Right lobe of liver (tissue), 6 donors: ENCODE measurements at regions not wholly inside any gene's neighbourhood (a gene's known extent, or its start where the extent isn't known, plus 50 kb on each side); places are given as distances from the start of the nearest gene placed in this dataset.

ENCODE experiments used
- ATAC-seq, 4 donors: fragments of 200-7000 bp; cut with Tn5 transposase; one replicate each; pipeline ENCODE4 v1.9.1; 2020; ENCODE audit warnings: mild to moderate bottlenecking in 4 of 4, moderate library complexity in 4 of 4
- DNase-seq, 3 donors: peaks; one replicate each; pipeline ENCODE4 v3.0.0-alpha.2; 2020
- H3K27ac ChIP-seq, 3 donors: fragments of 200-600 bp; one replicate each; pipeline ENCODE4 v1.8.0; 2022
- H3K27me3 ChIP-seq, 2 donors: fragments of 200-600 bp; one replicate each; pipeline ENCODE4 v1.8.0; 2022
- H3K36me3 ChIP-seq, 4 donors: fragments of 200-600 bp; sonication (generic) in 1 of 4; one replicate each; pipeline versions ENCODE4 v1.5.1 to v1.8.0; 2017 to 2022; ENCODE audit warnings: control low read depth in 1 of 4
- H3K4me1 ChIP-seq, 4 donors: fragments of 200-600 bp; sonication (generic) in 1 of 4; one replicate each; pipeline versions ENCODE4 v1.5.1 to v1.8.0; 2017 to 2022; ENCODE audit warnings: control low read depth in 1 of 4
- H3K4me3 ChIP-seq, 3 donors: fragments of 200-600 bp; one replicate each; pipeline ENCODE4 v1.8.0; 2022
- H3K9me3 ChIP-seq, 4 donors: fragments of 200-600 bp; sonication (generic) in 1 of 4; one replicate each; pipeline versions ENCODE4 v1.5.1 to v1.8.0; 2017 to 2022; ENCODE audit warnings: control low read depth in 1 of 4
- POLR2A ChIP-seq: fragments of 450-650 bp; IDR thresholded peaks from one replicate; pipeline ENCODE4 v1.6.1; 2017; ENCODE audit warnings: antibody characterized with exemption, mild to moderate bottlenecking
- WGBS: methylation state at CpG from one replicate; pipeline ENCODE4 v1.1.6; 2018; ENCODE audit warnings: low coverage, low lambda C conversion rate; ENCODE audit not compliant: insufficient coverage; ENCODE audit errors: missing lambda C conversion rate; 5-methylcytosine and 5-hydroxymethylcytosine counted together
- intact Hi-C, 2 donors: fragments of 100-400 bp; cut with DNase I; formaldehyde crosslinking; loops; one replicate each; pipeline versions ENCODE4 v1.11.2 to v1.14.1; 2022
- TF ChIP-seq, protein P1 (sequence below), 4 donors: fragments of 200-600 bp in 3 of 4; fragments of 450-650 bp in 1 of 4; IDR thresholded peaks; one replicate each; pipeline versions ENCODE4 v1.5.1 to v1.8.0; 2016 to 2022; ENCODE audit warnings: antibody characterized with exemption in 4 of 4, mild to moderate bottlenecking in 2 of 4
- donor health status: DM: no; HTN: yes; CAD: no.
- donor health status: DM: no; HTN: no; CAD: no.
- donor health status: DM: no; HTN: no; CAD: no.
- donor health status: DM: no; HTN: yes; CAD: no.
- donor health status: DM: no; HTN: yes; CAD: no.

DNA sequence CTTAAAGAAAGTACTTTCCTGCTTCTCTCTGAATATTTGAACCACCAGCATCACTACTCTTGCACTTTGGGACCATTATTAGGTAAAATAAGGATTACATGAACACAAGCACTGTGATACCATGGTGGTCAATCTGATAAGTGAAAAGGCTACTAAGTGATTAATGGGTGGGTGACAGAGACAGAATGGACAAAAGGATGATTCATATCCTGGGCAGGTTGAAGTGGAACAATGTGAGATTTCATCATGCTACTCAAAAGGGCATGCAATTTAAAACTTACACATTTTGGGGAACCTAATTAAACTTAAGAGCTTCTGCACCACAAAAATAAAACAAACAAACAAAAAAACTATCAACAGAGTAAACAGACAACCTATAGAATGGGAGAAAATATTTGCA lies 172.0 kb upstream of the CD96 start:
- DNase-seq, result no peak
- ATAC-seq, result no peak
- peaks cover 0 to 4% (median 0%) of the 10 kb centered on the region in 4 donors for H3K9me3 ChIP-seq
- H3K4me3 ChIP-seq, result no peak overlapping the region
- H3K27ac ChIP-seq, result no peak overlapping the region
- intact Hi-C loops, result no loop called here
- H3K36me3 ChIP-seq, result no peaks in the 10 kb centered on the region
- no peak for TF ChIP-seq POLR2A
- TF ChIP-seq, protein P1, sequence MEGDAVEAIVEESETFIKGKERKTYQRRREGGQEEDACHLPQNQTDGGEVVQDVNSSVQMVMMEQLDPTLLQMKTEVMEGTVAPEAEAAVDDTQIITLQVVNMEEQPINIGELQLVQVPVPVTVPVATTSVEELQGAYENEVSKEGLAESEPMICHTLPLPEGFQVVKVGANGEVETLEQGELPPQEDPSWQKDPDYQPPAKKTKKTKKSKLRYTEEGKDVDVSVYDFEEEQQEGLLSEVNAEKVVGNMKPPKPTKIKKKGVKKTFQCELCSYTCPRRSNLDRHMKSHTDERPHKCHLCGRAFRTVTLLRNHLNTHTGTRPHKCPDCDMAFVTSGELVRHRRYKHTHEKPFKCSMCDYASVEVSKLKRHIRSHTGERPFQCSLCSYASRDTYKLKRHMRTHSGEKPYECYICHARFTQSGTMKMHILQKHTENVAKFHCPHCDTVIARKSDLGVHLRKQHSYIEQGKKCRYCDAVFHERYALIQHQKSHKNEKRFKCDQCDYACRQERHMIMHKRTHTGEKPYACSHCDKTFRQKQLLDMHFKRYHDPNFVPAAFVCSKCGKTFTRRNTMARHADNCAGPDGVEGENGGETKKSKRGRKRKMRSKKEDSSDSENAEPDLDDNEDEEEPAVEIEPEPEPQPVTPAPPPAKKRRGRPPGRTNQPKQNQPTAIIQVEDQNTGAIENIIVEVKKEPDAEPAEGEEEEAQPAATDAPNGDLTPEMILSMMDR (IDR thresholded peaks at IDR 0.05), result no peak
- H3K4me1 ChIP-seq, result no peaks in the 10 kb centered on the region
- H3K27me3 ChIP-seq, result no peaks in the 10 kb centered on the region

DNA sequence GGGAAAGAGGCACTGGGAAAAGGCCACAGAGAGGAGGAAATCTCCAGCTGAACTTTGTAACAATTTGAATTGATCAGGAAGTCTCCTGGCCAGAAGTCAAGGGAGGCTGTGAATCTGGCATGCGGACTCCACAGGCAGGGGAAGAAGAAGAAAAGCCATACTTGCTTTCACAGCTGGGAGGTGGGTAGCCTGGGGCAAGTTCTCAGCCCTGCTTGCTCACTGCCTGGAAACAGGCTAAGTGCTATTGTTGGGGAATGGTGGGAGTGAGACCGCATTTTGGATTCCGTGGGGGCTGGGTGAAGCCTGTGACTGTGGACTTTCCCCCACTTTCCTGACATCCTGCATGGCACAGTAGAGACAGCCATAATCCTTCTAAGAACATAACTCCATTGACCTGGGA lies 168.8 kb upstream of the CD96 start:
- DNase-seq (no peak), ATAC-seq (no peak)
- intact Hi-C loops, result no loop called here
- no peak overlapping the region for H3K27ac ChIP-seq
- WGBS, result no CpG with 5 or more reads among the region's 3 CpGs
- no peaks in the 10 kb centered on the region for H3K36me3 ChIP-seq
- H3K9me3 ChIP-seq, result peaks cover 0 to 4% (median 0%) of the 10 kb centered on the region in 4 donors
- no peaks in the 10 kb centered on the region for H3K27me3 ChIP-seq
- H3K4me3 ChIP-seq, result no peak overlapping the region
- no peaks in the 10 kb centered on the region for H3K4me1 ChIP-seq
- TF ChIP-seq, protein P1 (IDR thresholded peaks at IDR 0.05), result no peak
- TF ChIP-seq POLR2A, result no peak

DNA sequence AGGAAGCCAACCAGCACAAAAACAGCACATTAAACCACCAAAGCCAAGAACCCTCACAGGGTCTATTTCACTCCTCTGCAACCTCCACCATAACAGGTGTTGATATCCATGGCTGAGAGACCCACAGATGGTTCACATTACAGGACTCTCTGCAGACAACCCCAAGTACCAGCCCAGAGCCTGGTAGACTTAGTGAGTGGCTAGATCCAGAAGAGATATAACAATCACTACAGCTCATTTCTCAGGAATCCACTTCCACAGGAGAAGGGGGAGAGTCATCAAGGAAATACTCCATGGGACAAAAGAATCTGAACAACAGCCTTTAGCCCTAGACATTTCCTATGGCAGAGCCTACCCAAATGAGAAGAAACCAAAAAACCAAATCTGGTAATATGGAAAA lies 168.1 kb upstream of the CD96 start:
- Histone ChIP-seq H3K4me3 (no peak overlapping the region), H3K36me3 (no peaks in the 10 kb centered on the region), H3K27me3 (no peaks in the 10 kb centered on the region), H3K27ac (no peak overlapping the region), H3K4me1 (no peaks in the 10 kb centered on the region), H3K9me3 (peaks cover 0 to 4% (median 0%) of the 10 kb centered on the region in 4 donors)
- DNase-seq, result no peak
- TF ChIP-seq, protein P1 (IDR thresholded peaks at IDR 0.05), result no peak
- TF ChIP-seq POLR2A, result no peak
- no peak for ATAC-seq
- intact Hi-C loops, result no loop called here

DNA sequence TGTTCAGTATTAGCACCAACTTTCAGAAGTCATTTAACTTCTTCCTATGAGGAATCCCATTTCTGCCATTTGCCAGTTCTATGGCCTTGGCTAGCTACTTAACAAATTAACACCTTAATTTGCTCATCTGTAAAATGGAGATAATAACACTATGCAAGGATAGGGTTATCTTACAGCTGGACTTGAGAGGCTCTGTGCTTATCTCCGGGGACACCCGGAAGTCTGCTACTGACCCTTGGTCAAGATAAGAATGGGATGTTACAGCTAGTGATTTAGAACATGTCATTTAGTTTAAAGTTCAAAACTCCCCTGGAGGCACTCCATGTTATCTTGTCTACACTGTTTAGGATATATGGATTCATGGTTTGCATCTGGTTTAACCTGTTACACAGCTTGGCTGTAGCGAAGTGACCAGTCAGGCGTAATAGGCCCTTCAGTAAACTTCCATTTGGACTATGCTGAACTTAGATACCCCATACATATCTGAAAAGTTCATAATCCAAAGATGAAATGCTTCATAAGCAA lies 156.0 kb upstream of the CD96 start:
- intact Hi-C loops, result no loop called here
- Histone ChIP-seq H3K36me3 (no peaks in the 10 kb centered on the region), H3K4me1 (no peaks in the 10 kb centered on the region), H3K9me3 (no peaks in the 10 kb centered on the region), H3K27me3 (no peaks in the 10 kb centered on the region), H3K27ac (no peak overlapping the region), H3K4me3 (no peak overlapping the region)
- no peak for TF ChIP-seq POLR2A
- TF ChIP-seq, protein P1 (IDR thresholded peaks at IDR 0.05), result no peak
- ATAC-seq (no peak), DNase-seq (no peak)
- WGBS, result 54% methylated on average over 3 of the region's 4 CpGs

DNA sequence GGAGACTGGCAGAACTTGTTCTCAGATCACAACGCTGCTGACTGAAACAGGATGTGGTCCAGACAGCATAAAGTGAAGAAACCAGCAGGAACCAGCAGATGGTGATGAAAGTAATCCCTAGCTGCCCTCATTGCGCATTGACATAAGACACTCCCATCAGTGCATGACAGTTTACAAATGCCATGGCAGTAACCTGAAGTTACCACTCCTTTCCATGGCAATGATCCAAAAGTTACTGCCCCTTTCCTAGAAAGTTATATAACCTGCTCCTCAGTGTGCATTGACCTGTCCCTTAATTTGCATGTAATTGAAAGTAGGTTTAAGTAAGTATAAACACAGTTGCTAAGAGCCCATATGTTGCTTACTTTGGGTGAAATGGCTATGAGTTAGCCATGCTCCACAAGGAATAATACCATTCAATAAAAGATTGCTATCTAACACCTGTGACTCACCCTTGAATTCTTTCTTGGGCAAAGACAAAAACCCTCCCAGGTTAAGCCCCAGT lies 149.1 kb upstream of the CD96 start:
- H3K27me3 ChIP-seq, result no peaks in the 10 kb centered on the region
- DNase-seq, result no peak

More for the DNA sequence above, 149.1 kb upstream of the CD96 start:
- no peaks in the 10 kb centered on the region for H3K36me3 ChIP-seq
- H3K4me3 ChIP-seq, result no peak overlapping the region
- WGBS, result 33% methylated on average over 1 of the region's 2 CpGs
- H3K9me3 ChIP-seq, result no peaks in the 10 kb centered on the region
- ATAC-seq, result peak in 1 of 4 donors; percentile 21
- H3K27ac ChIP-seq, result no peak overlapping the region
- no peak for TF ChIP-seq POLR2A
- TF ChIP-seq, protein P1 (IDR thresholded peaks at IDR 0.05), result no peak
- H3K4me1 ChIP-seq, result no peaks in the 10 kb centered on the region
- intact Hi-C loops, result no loop called here
